ENCODE measurements at regions not wholly inside any gene's neighbourhood (a gene's known extent, or its start where the extent isn't known, plus 50 kb on each side); places are given as distances from the start of the nearest gene placed in this dataset.

DNA sequence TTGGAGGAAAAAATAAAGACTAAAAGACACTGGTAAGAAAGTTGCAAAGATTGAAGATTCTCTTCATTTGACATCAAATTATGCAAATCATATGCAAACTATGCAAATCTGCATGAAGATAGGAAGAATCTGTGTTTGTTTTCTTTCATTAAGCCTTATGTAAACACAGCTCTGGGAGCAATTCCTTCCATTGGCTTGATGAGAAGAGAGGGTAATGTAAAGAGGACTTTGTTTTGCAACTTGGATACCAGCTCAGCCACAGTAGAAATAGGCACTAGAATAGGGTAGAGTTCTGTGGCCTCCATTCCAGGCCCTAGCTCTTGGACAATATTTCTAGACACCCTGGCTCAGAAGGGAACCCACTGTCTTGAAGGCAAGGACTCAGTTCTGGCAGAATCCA lies 388.4 kb upstream of the RASGEF1B start:
- no peak for DNase-seq

DNA sequence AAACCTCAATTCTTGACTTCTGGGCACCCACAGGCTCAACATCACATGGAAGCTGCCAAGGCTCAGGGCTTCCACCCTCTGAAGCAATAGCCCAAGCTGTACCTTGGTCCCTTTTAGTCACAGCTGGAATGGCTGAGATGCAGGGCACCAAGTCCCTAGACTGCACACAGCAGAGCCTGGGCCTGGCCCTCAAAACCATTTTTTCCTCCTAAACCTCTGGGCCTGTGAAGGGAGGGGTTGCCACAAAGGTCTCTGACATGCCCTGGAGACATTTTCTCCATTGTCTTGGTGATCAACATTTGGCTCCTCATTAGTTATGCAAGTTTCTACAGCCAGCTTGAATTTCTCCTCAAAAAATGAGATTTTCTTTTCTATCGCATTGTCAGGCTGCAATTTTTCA lies 382.7 kb upstream of the RASGEF1B start:
- DNase-seq = no peak

DNA sequence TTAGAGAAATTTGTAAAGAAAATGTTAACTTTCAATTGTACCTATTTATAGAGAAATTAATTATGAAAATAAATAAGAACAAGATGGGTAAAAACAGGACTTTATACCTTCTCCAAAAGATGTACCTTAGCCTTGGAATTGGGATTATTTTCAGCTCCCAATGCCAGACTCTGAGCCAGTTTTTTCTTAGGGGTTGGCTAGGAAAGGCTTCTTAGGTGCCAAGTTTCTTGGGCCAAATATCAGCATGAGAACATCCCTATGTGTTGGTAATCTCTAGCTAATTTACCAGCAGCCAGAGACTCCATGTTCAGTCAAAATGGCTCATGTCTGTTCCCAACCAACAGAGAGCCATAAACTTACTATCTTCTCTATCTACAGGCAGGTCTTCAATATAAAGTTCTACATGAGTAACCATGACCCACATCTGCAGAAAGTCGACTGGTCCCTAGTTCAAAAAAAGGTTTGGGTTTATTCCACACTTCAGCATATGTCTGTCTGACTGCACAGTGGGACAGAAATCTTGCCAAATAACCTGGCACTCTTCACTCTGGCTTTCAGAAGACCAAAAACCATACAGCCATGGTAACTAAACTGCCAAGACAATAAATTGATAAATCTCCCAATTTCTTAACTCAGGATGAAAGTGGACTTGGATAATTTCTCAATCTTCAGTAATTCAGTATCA lies 380.5 kb upstream of the RASGEF1B start:
- no peak for DNase-seq

DNA sequence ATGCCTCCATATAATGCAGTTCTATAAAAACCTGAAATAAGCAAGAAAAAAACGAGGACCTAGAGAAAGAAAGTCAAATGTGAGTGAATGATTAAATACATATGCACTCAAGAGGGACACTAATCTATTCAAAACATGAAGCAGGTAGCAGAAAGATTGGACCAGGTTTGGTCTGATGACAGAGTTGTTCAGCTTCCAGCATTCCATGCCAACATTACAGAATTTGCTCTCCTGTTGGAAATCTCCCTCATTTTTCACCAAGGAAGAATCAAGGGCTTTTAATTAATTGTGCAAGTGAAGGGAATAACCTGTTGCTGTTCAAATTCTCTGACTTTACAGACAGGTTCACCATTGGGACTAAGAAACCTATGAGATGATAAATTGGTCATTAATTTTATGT lies 379.0 kb upstream of the RASGEF1B start:
- no peak for DNase-seq

DNA sequence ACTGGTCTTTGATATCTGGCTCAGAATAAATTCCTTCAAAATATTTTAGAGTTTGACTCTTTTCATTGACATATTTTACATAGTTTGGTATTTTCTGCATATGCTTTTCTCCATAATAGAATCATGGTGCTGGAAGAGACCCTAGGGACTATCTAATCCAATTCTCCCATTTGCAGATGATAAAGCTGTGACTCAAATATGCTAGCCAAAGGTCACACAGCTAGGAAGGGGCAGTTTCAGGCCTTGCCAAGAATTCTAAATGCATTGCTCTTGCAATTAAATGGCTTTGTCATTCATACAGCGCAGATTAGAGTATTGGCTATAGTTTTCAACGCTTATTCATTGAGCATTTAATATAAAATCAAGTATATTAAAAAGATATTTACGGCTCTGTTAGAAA lies 374.1 kb upstream of the RASGEF1B start:
- no peak for DNase-seq

DNA sequence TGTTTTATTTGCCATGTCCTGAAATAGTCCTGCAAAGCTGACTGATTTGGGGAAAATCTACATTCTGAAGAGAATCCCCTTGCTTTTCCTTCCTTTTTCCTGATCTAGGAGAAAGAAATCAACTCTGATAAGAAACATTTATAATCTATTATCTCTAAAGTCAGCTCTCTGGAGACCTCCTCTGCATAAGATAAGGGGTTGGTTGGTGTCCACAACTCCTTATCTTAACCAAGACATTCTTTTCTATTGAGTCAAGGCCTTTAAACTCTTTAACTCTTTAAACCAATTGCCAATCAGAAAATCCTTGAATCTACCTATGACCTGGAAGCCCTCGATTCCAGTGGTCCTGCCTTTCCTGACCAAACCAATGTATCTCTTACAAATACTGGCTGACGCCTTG lies 373.6 kb upstream of the RASGEF1B start:
- no peak for DNase-seq

DNA sequence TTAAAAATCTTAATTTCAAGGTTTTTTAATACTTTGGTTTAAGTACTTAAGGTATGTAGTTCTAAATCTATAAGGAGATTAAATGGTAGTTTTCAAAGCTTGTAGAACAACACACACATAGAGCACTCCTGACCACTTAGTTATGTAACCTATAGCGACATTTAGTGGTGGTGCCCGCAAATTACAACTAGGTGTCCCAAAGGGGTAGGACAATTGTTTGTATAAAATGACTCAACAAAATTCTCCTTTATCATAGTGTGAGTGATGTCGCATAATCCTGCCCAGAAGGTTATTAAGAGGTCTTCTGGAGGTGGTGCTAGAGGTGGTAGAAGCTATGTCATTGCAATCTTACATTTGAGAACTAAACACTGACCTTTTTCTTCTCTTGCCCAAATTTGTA lies 373.0 kb upstream of the RASGEF1B start:
- peak; percentile 62 to 74 for DNase-seq

DNA sequence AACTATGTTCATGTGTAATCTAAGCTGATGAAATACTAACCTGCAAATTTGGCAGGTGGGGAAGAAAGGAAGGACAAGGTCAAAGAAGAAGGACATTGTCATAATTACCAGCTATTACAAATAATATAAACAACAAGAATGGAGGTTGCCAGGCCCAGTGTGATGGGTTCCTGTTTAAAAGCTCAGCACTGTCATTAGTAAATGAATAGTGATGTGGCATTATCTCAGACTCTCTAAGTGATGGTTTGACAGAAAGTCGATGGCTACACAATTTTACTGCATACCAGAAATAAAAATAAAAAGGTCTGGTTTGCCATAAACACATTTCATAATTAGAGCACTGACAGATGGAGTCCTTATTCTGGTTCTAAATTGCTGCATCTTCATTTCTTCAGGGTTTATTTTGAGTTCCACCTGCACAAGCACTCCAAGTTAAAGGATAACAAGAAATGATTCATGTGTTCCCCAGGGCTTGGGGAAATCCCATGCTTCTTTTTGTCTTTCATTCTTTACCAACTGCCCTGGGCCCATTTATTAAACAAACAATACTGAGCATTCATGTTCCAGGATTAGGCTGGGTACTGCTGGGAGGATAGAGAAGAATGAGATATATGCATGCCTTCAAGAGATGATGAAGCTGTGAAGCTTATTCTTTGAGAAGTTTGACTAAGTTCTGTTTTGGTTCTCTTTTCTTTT lies 367.8 kb upstream of the RASGEF1B start:
- DNase-seq = no peak

DNA sequence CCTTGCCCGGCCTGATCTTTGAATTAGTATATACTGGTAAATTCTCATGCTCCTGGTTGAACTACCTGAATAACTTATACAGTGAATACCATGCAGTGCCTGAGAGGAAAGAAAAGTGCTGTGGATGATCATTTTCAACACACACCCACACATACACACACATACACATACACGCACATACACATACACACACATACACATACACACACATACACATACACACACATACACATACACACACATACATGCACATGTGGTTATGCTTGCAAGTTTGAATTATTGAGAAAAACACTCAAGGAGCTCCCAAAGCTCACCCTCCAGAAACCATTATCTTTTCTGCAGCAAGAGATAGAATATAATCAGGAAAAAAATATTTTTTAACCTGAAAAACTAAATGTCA lies 366.9 kb upstream of the RASGEF1B start:
- no peak for DNase-seq

DNA sequence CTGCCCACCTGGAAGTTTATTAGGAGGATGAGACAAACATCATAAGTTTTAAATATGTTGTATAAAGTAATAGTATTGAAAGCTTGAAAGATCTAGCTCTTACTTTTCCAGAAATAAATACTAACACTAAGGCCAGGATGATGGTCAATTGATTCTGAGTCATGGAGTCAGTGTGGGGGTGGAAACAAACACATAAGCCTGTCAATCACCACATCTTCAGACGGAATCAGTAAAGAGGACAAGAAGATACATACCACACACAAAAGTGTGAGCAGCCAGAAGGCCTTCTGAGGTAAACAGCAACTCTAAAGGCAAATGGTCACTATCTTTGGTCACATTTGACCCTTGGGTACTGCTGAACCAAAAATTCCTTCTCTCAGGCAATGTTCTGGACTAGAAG lies 365.0 kb upstream of the RASGEF1B start:
- no peak for DNase-seq

DNA sequence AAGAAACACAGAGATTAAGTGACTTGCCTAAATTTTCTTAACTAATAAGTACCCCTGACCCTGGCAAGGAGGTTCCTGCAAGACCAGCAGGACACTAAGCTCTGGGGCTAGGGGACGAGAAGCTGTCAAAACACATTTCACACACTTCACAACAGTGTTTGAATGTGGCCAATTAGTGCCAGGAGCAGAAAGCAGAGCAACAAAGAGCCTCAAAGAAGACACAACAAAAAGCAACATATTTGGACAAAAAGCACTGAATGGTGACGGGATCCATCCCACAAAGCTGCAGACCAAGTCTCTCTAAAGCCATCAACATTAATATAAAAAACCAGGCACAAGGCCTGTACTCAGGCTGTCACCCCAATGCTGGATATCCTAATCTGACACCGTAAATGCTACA lies 361.9 kb upstream of the RASGEF1B start:
- no peak for DNase-seq

DNA sequence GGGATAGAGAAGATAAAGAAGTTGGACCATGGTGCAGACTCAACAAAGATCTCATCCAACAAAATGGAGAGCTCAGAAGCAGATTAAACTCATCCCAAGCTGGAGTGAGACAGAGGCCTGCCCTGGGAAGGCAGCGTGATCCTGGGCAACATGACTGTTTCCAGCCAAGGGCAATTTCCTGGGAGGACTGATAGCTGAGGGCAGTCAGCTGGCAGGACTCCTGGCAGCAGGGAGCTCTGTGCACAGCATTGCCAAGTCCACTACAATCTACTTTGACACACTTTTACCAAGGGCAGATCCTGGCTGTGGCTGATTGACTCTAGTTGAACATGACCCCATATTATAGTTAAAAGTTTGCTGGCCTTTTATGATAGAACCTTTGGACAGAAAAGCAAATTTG lies 357.3 kb upstream of the RASGEF1B start:
- DNase-seq = no peak

DNA sequence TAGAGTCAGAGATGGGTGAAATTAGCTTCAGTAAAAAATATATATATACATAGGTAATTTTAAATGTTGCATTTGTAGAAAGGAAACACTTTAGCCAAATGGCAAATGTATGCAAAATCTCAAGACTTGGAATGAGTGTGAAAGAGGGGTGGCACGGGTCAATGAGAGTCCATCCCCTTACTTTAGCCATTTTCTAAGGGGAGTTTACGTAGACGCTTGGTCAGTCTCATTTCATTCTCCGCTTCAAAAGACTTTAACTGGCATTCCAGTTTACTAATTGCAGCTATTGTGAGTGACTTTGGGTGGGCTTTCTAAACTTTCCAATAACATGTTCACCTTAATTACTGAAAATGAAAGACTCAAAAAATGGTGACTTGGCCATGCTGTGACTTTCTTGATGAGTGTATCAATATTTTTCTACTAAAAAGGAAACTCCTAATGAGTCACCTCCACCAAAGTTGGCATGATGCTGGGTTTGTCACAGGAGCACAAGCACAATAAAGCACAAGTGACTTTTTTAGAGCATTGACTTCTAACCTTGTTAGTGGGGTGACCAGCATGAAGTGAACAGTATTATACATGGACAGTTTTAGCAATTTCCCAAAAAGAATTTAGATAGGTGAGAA lies 356.0 kb upstream of the RASGEF1B start:
- DNase-seq = no peak

DNA sequence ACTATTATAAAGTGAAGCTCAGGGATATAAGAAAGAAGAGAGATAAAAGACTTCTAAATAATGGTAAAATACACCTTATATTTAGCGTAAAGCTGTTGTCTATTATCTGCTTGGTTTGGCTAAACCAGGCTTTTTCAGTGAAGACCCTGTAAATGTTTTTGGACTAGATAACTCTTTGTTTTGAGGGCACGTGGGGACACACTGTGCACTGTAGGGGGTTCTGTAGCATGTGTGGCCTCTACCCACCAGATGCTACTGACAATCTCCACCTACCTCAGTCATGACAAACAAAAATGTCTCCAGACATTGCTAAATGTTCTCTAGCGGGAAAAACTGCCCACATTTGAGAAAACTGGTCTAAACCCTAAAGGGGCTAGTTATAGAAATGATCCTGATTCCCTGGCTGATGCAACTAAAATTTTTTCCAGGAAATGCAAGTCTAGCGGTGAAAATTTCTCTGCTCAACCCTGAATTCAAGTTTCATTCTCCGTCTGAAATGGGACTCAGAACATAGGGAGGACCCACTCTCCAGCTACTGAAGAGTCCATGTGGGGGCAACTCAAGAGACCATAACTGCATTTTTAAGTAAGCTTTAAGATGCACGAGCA lies 355.2 kb upstream of the RASGEF1B start:
- DNase-seq = no peak

DNA sequence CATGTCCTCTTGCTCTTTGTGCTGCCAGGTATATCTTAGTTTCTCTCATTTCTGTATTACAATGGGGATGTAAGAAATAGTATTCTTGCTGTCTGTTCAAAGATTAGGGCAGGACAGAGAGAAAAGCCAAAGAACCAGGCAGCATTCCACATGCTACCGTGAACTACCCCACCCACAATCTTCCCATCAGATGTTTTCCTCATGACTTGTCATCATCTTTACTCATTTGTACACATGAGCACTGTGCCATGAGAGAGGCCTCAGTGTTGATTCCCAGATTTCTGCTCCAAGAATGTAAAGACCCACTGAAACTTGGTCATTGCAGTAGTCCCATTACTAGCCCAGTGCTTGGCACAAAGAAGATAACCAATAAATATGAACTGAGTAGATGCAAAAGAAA lies 354.6 kb upstream of the RASGEF1B start:
- no peak for DNase-seq

DNA sequence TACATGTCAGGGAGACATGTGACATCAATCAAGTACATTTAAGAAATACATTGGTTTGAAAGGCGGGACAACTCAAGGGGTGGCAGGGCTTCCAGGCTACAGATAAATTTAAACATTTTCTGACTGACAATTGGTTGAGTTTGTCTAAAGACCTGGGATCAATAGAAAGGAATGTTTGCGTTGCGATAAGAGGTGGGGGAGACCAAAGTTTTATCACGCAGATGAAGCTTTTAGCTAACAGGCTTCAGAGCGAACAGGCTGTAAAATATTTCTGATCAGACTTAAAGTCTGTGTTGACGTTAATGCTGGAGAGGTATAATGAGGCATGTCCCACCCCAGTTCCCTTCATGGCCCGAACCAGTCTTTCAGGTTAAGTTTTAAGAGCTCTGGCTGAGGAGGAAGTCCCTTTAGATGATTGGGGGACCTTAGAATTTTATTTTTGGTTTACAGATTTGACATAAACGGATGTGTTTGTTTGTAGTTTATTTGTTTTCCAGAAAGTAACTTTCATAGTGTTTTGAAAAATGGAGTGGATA lies 346.7 kb upstream of the RASGEF1B start:
- DNase-seq = no peak

DNA sequence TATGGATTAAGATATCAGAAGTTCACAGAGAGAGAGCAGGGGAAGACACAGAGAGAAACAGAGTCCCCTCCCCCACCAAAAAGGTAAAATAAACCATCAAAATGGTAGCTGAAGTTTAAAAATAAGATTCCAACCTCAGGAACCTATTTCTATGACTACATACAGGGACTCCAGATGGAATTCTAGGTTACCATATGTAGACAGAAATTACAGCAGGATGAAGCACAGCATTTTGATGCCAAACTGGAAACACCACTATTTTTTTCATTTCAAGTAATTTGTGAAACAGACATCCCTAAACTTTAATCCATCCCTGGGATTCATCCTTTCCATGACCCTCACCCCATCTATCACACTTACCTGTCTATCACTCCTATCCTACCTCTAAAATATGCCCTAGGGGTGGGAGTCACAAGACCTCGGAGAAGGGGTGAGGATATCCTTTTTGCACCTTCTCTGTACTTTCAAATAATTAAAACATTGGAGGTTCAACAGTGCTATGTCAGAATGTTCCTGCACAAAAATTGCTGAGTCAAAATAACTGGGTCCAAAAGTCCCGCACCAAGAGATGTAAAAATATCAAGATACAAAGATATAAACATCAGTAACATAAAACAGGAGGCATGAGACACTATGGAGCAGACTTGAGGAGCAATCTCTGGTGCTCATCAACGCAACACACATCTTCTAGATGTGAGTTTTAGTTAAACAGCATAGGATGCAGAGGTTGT lies 344.5 kb upstream of the RASGEF1B start:
- no peak for DNase-seq

DNA sequence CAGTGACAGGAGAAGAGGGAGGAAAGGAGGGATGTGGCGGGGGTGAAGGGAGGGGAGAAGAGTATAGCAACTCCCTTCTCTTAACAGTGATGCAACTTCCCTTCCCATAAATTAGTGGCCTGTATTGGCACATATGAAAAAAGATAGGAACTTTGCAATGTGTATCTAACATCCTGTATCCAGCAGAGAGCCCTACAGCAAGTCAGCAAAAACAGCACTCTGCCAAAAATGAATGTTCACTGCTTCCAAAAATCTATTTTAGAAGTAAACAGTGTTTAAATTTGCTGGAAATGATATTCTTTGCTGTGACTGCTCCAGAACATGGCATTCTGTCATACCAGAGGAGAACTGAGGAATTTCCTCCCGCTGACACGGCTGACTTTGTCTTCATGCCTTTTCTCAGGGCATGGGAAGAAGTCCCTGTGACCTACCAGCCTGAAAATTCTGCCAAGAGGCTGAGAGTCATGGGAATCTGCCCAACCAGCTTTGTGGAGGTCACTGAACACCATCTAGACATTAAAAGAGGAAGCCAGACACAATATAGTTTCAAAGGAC lies 343.4 kb upstream of the RASGEF1B start:
- no peak for DNase-seq

DNA sequence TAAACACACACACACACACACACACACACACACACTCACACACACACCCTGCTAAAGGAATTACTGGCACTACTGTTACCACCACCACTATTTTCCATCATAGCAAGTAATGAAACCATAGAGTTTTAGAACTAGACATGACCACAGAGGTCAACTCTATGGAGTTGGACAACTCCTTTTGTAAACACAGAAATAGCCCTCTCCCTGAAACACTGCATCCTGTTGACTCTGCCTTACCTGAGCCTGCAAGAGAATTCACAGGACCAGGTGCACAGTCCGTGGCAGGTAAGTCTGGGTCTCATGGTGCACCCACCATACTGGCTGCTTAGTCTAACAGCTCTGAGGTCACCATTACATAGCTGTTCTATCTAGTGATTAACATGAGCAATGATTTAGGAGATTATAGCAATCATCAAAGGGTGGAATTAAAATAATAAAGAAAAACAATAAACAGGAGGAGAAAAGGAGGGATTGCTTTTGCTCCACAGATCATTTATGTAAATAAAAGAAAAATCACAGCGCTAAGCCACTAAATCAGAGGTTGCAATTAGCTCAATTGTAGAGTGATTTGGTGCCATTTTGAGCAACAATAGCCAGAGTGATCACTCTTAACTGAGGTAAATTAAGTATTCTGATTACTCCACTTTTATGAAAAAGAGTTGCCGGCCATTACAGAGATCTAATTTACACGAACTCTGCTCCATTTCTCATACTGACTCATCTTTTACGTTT lies 340.0 kb upstream of the RASGEF1B start:
- no peak for DNase-seq

DNA sequence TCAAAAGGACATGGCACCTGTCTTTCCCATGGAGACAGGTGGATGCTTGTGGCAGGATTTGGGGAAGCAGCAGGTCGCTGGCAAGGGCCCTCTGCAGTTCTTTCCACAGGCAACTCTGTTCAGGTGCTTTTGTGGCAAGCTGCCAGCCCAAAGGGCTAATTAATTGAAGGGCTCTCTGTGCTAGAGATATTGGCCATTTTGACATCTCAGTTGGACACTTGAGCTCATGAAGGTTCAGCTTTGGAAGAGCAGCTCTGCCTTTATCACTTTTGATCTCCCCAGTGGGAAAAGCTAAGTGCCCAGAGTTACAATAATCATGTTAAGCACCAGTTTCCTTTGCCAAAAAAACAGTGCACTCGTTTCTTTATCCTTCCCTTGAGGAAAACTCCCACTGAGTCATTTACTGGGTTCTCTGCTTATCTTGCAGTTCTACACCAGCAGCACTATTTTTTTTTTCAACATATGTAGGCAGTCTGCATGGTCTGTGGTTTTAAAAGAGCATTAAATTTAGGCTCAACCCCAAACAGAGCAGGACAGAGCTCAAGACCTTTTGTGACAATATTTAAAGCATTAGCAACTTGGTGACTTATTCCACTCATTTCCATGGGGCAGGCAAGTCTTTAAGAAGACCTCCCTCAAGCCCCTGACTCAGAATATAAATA lies 336.4 kb upstream of the RASGEF1B start:
- no peak for DNase-seq

DNA sequence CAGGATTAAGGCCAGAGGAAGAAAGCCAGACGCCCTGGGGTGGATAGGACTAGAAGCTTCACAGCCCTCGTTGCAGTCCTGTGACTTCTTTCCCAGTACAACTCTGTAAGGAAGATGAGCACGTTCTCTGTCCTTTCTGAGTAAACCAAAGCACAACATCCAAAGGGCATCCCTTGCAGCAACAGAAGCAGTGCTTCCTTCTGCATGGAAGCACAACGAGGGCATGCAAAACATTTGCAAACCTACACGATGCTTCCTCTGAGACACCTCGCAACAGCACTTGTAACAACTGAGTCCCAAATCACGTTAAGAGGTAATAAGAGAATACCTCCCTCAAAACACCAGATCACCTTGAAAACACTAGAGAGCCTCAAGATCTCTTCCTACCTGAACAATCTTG lies 335.7 kb upstream of the RASGEF1B start:
- DNase-seq = no peak

Data from stimulated activated CD4-positive, alpha-beta T cell treated with anti-CD3 and anti-CD28 coated beads, Interleukin-4, amount 100 ng/mL, for 4 hours (primary cell).